GF-D8 (cell line): ENCODE measurements at regions not wholly inside any gene's neighbourhood (a gene's known extent, or its start where the extent isn't known, plus 50 kb on each side); places are given as distances from the start of the nearest gene placed in this dataset.

Experiments used
- DNase-seq: peaks from one replicate; lab custom pipeline; 2025; lab: John Stamatoyannopoulos, UW

GRCh38 chr10:78981970-78982281, 86.8 kb upstream of the ZMIZ1 start:
- no peak for DNase-seq

- no peak for DNase-seq
These were observed 86.0 kb upstream of the ZMIZ1 start for GRCh38 chr10:78982726-78983125.

DNA sequence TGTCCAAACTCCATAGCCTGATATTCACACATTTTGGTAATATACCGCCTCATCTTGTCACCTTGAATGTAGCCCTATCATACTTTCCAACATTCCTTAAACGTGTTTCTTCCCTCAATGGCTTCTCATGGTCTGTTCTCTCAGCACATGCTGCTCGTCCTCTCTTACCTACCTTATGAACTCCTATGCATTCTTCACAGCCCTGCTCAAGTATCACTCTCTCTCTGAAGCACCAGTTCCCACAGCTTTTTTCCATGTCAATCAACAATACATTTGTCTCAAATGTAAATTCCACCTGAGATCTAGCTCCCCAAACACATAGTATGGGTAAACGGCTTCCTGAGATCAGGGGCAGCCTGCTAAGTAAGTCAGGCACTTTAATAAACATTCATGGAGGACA, 85.2 kb upstream of the ZMIZ1 start:
- no peak for DNase-seq

DNA sequence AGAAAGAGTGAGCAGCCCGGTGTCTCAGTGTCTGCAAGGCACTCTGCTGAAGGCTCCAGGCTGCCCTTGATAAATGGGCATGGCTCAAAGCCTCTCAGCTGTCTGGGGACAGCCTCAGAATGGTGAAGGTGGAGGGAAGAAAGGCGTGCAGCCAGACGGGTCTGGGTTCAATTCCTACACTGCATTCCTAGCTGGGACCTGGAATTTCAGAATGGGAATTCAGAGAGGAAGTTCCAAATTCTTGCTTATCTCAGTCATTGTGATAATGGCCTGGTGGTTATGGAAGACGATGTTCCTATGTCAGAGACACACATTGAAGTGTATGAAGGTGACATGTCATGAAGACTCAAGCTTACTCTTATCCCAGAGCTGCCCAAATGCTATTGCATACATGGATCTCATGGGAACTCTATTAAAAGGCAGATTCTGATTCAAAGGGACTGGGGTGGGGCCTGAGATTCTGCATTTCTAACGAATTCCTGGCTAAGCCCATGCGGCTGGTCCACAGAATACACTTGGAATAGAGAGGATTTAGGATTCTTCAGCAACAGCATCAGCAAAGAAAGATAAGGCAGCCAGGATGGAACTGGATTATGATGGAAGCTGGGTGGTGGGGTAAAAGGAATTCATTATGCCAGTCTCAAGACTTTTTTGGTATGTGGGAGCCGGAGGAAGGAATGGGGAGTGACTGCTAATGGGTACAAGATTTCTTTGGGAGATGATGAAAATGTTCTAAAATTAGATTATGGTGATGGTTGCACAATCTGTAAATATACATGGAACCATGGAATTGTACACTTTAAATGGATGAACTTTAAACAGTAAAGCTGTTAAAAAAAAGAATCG, 82.6 kb upstream of the ZMIZ1 start:
- DNase-seq: no peak

GRCh38 chr10:78991187-78991586, 77.6 kb upstream of the ZMIZ1 start:
- DNase-seq: no peak

- no peak for DNase-seq
These were observed 76.4 kb upstream of the ZMIZ1 start for GRCh38 chr10:78992333-78992732.

GRCh38 chr10:78993261-78993945, 75.4 kb upstream of the ZMIZ1 start:
- DNase-seq: no peak

GRCh38 chr10:78995987-78996791, 72.6 kb upstream of the ZMIZ1 start:
- DNase-seq: no peak

DNA sequence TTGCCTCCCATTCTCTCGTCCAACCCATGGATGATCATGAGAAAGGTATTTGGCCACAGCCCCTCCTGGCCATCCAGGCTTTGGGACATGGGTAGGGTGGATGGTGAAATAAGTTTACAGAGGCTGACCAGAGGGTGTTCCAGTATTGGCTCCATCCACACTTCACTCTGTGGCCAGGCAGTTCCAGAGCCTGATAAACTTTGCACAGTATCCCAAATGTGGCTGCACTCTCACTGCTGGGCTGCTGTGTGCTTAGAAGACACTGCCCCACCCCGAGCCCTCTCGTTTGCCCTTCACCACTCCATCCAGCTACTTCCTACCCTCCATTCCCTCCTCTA, 72.0 kb upstream of the ZMIZ1 start:
- no peak for DNase-seq

DNA sequence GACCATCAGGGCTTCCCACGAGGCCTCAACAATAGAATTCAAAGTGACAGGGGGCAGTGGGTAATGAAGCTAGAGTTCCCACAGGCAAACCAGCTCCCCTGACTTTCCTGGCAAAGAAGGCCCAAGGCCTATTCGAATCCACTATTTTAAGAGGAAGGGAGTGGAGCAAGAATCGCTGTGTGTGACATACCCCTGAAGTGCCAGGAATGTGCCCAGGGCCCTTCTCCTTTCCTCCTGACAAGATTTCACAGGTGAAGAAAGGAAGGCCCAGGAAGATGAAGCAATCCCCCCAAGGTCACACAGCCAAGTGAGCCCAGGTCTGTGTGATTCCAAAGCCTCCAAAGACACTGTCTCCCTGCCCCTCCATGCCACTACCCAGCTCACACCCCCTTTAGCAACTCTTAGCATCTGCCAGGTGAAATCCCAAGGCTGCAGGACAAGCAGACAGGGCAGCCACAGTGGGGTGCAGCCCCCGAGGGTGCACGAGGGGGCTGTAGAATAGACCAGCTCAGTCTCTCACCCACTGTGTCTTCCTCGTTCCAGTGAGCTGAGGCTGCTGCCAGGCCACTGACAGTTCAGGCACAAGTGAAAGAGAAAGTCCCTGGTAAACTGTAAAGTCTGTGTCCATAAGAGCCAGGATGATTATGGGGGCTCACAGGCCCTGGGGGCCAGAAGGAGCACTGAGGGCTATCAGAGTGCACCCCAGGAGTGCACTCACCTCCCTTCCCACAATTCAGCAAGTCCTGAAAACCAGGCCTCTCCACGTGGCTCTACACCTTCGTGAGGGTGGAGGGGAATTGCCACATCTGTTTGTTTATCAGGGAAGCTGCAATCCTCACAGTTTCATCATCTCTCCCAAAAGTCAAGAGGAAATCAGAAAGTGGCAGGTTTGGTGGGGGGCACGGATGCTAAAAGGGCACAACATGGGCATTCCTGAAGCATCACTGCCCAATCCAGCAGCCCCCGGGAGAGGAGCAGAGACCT, 70.8 kb upstream of the ZMIZ1 start:
- no peak for DNase-seq

DNA sequence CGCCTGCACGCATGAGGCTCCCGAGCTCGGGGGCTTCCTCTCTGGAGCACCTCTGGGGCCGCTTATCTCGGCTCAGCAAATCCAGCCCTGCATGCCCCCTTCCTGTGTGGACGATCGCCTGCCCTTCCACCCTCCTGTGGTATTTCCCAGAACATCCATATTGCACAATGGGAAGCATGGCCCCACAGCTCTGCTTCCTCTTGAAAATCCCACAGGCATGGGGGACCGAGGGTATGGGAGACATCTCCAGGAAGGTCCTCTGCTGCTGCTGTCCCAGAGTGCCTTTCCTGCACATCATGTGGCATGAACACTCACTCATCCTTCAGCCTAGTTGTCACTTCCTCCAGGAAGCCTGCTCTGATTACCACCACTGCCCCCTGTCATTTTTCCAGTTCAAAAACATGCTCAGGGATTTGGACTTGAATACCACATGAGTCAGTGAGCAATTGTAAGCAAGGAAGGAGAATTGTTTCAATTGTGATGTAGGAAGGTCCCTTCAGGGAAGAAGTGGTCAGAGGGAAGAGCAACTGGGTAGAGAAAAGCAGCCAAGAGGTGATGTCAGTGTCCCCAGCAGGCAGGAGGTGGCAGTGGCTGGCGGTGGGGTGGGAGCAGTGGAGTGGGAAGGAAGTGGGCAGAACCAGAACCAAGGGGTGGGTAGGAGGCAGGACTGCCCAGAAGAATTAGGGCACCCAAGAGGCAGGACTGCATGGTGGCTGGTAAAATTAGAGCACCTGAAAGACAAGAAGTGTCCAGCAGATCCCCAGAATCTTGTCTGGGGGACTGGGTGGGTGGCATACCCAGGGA, 67.5 kb upstream of the ZMIZ1 start:
- peak; percentile 33 for DNase-seq

GRCh38 chr10:79002336-79002735, 66.4 kb upstream of the ZMIZ1 start:
- DNase-seq: no peak

DNA sequence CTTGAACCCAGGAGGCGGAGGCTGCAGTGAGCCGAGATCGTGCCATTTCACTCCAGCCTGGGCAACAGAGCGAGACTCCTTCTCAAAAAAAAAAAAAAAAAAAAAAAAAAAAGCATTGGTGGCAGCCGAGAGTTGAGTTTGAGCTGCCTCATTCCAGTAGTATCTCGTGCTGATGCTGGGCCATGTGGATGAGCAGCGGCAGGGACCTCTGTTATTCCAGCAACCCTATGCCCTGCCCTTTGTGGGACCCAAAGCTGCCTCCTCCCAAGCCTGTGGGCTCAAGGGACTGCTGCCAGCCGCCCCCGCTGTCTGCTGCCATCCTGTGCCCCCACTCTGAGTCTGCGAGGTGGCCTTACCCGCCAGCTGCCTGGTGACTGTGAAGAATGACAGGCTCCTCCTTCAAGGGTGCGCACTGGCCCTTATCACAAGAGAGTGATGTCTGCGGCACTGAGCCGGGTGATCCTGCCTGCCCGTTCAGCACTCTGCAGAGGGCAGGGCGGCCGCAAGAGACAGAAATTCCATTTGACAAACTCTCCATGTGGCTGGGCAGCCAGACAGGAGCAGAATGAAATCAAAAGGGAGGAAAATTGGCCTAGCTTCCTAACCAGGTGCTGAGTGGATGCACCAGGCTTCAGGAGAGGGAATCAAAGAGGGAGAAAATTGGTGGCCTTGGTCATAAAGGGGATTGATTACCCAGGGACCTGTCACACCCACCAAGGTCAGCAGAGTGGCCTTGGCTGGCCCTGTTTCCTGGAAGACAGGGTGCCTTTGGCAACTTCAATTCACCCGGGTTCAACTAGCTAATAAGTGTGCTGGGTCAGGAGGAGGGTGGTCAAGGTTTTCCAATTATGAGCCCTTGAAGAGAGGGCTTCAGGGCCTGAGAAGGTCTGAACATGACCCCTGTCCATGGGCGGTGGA, 65.3 kb upstream of the ZMIZ1 start:
- DNase-seq: no peak

- DNase-seq: no peak
These were observed 64.5 kb upstream of the ZMIZ1 start for GRCh38 chr10:79004311-79004710.

- DNase-seq: no peak
These were observed 63.5 kb upstream of the ZMIZ1 start for GRCh38 chr10:79005126-79005810.

GRCh38 chr10:79007018-79007417, 61.7 kb upstream of the ZMIZ1 start:
- no peak for DNase-seq

GRCh38 chr10:79007421-79008319, 61.1 kb upstream of the ZMIZ1 start:
- DNase-seq: no peak

DNA sequence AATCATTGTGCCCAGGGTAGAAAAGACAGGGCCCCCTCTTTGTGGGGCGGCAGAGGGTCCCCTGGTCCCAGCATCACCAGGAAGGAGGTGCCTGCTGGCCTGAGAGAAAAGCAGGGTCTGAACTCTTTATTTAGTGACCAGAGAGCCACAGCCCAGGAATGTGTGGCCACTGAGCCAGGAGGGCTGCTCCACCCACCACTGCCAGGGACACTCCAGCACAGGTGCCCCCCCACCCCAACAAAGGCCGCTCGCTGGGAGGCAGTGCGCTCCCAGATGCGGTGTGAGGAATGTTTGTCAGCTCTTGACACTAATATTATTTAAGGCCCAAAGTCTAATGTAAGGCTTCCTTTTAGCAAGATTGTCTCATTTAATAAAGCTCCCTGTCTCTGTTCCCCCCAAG, 59.6 kb upstream of the ZMIZ1 start:
- DNase-seq: no peak
